Smooth muscle cell (in vitro differentiated cells): ENCODE measurements at regions not wholly inside any gene's neighbourhood (a gene's known extent, or its start where the extent isn't known, plus 50 kb on each side); places are given as distances from the start of the nearest gene placed in this dataset.

ENCODE experiments used
- DNase-seq: peaks from one replicate; lab custom pipeline; 2025; ENCODE audit not compliant: unreplicated experiment; lab: John Stamatoyannopoulos, UW
- H2AFZ ChIP-seq: fragments of 200-600 bp; sonication (generic); 2 replicates; pipeline ENCODE4 v1.6.0; 2016; ENCODE audit warnings: antibody characterized with exemption, low read depth, mild to moderate bottlenecking
- H3F3A ChIP-seq: fragments of 200-600 bp; sonication (generic); 2 replicates; pipeline ENCODE4 v1.6.0; 2017; ENCODE audit warnings: antibody characterized with exemption, low read depth
- H3K27ac ChIP-seq: fragments of 200-600 bp; sonication (generic); 2 replicates; pipeline ENCODE4 v1.5.1; 2016; ENCODE audit warnings: low read depth, mild to moderate bottlenecking
- H3K27me3 ChIP-seq: fragments of 200-600 bp; sonication (generic); 2 replicates; pipeline ENCODE4 v1.6.1; 2016; ENCODE audit warnings: low read depth, mild to moderate bottlenecking
- H3K36me3 ChIP-seq: fragments of 200-600 bp; sonication (generic); 2 replicates; pipeline ENCODE4 v1.5.1; 2016; ENCODE audit warnings: low read depth
- H3K4me1 ChIP-seq: fragments of 200-600 bp; sonication (generic); 2 replicates; pipeline ENCODE4 v1.5.1; 2016; ENCODE audit warnings: low read depth
- H3K4me2 ChIP-seq: fragments of 200-600 bp; sonication (generic); 2 replicates; pipeline ENCODE4 v1.6.0; 2016; ENCODE audit warnings: mild to moderate bottlenecking
- H3K4me3 ChIP-seq: fragments of 200-600 bp; sonication (generic); 2 replicates; pipeline ENCODE4 v1.5.1; 2016; ENCODE audit warnings: mild to moderate bottlenecking
- H3K79me2 ChIP-seq: fragments of 200-600 bp; sonication (generic); 2 replicates; pipeline ENCODE4 v1.6.0; 2016; ENCODE audit warnings: low read depth, mild to moderate bottlenecking
- H3K9ac ChIP-seq: fragments of 200-600 bp; sonication (generic); 2 replicates; pipeline ENCODE4 v1.6.0; 2016; ENCODE audit warnings: low read depth
- H3K9me3 ChIP-seq: fragments of 200-600 bp; sonication (generic); replicated peaks from 2 replicates; pipeline ENCODE4 v1.5.1; 2016; ENCODE audit warnings: low read depth
- H4K20me1 ChIP-seq: fragments of 200-600 bp; sonication (generic); 2 replicates; pipeline ENCODE4 v1.6.0; 2016; ENCODE audit warnings: low read depth
- WGBS: methylation state at CpG from one replicate; pipeline ENCODE4 v1.1.7; 2016; ENCODE audit warnings: low lambda C conversion rate; 5-methylcytosine and 5-hydroxymethylcytosine counted together
- TF ChIP-seq, protein P1 (sequence below): fragments of 200-600 bp; sonication (generic); IDR thresholded peaks from 2 replicates; pipeline ENCODE4 v1.5.1; 2017; ENCODE audit warnings: borderline replicate concordance, mild to moderate bottlenecking, antibody characterized with exemption; ENCODE audit not compliant: insufficient read depth, poor library complexity, severe bottlenecking

- H2AFZ ChIP-seq, result no peak overlapping the region
- no peak overlapping the region for H3K4me2 ChIP-seq
- no peaks in the 10 kb centered on the region for H3K27me3 ChIP-seq
- H3K9me3 ChIP-seq, result no peaks in the 10 kb centered on the region
- no peak overlapping the region for H3K9ac ChIP-seq
- no peaks in the 10 kb centered on the region for H3K4me1 ChIP-seq
- no peak overlapping the region for H3K27ac ChIP-seq
- WGBS, result 93% methylated on average over 5 of the region's 5 CpGs
- DNase-seq, result no peak
- no peak overlapping the region for H3K4me3 ChIP-seq
- H3F3A ChIP-seq, result no peaks in the 10 kb centered on the region
- no peaks in the 10 kb centered on the region for H3K36me3 ChIP-seq
- no peaks in the 10 kb centered on the region for H4K20me1 ChIP-seq
- no peaks in the 10 kb centered on the region for H3K79me2 ChIP-seq
- TF ChIP-seq, protein P1, sequence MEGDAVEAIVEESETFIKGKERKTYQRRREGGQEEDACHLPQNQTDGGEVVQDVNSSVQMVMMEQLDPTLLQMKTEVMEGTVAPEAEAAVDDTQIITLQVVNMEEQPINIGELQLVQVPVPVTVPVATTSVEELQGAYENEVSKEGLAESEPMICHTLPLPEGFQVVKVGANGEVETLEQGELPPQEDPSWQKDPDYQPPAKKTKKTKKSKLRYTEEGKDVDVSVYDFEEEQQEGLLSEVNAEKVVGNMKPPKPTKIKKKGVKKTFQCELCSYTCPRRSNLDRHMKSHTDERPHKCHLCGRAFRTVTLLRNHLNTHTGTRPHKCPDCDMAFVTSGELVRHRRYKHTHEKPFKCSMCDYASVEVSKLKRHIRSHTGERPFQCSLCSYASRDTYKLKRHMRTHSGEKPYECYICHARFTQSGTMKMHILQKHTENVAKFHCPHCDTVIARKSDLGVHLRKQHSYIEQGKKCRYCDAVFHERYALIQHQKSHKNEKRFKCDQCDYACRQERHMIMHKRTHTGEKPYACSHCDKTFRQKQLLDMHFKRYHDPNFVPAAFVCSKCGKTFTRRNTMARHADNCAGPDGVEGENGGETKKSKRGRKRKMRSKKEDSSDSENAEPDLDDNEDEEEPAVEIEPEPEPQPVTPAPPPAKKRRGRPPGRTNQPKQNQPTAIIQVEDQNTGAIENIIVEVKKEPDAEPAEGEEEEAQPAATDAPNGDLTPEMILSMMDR, result no peak
Observed at GRCh38 chr7:16933296-16934279, 51.8 kb upstream of the AGR3 start.

DNA sequence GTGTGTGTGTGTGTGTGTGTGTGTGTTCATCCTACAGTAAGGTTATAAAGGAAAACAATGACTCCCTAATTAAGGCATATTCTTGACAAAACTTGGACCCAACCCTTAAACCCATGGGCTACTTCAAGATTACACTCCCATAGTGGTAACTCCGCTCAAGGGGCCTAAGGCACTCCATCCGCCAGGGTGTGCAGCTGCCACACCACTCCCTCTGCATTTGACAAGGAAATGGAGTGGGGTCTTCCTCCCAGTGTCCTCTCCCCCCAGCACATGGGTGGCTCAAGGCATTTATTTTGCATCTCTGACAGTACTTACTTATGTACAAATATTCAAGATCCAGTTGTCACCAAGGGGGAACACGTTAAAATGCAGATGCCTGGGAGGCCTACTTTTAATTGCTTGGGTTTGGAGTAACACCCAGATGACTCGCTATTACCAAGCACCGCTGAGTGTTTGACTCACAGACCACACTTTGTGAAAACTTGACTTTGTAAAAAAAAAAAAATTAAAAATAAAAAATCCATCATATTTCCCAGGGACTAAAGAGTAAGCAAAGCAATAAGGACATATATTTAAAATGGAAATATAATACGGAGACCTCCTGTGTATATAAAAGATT lies 53.0 kb upstream of the AGR3 start:
- H3K79me2 ChIP-seq, result no peaks in the 10 kb centered on the region
- H3K4me2 ChIP-seq, result peak overlapping the region; percentile 33
- WGBS, result 55% methylated on average over 6 of the region's 6 CpGs
- H3K4me3 ChIP-seq, result no peak overlapping the region
- peak overlapping the region; percentile 57 for H3K27ac ChIP-seq
- no peak overlapping the region for H3K9ac ChIP-seq
- H2AFZ ChIP-seq, result no peak overlapping the region
- no peak for DNase-seq
- H3F3A ChIP-seq, result no peaks in the 10 kb centered on the region
- H3K9me3 ChIP-seq, result no peaks in the 10 kb centered on the region
- H3K27me3 ChIP-seq, result no peaks in the 10 kb centered on the region
- H3K4me1 ChIP-seq, result no peaks in the 10 kb centered on the region
- TF ChIP-seq, protein P1, result no peak
- no peaks in the 10 kb centered on the region for H3K36me3 ChIP-seq
- no peaks in the 10 kb centered on the region for H4K20me1 ChIP-seq

- Histone ChIP-seq H3F3A (peaks cover 4% of the 10 kb centered on the region), H3K9ac (no peak overlapping the region), H3K4me2 (peak overlapping the region; percentile 33), H3K4me3 (no peak overlapping the region), H3K9me3 (no peaks in the 10 kb centered on the region), H2AFZ (no peak overlapping the region), H3K4me1 (no peaks in the 10 kb centered on the region), H3K36me3 (no peaks in the 10 kb centered on the region), H4K20me1 (no peaks in the 10 kb centered on the region), H3K27me3 (no peaks in the 10 kb centered on the region), H3K79me2 (no peaks in the 10 kb centered on the region), H3K27ac (peak overlapping the region; percentile 57)
- no peak for DNase-seq
- 86% methylated on average over 1 of the region's 1 CpG for whole genome bisulfite sequencing
- TF ChIP-seq, protein P1, result no peak
Observed at GRCh38 chr7:16935341-16935735, 53.6 kb upstream of the AGR3 start.
